Stomach (tissue), 4 donors: ENCODE measurements at regions not wholly inside any gene's neighbourhood (a gene's known extent, or its start where the extent isn't known, plus 50 kb on each side); places are given as distances from the start of the nearest gene placed in this dataset.

Experiments used
- EP300 ChIP-seq: sonication (generic); formaldehyde crosslinking; IDR thresholded peaks from one replicate; pipeline ENCODE4 v1.6.1; 2017; ENCODE audit warnings: antibody characterized with exemption
- POLR2A ChIP-seq, 4 donors: fragments of 450-650 bp; IDR thresholded peaks; one replicate each; pipeline ENCODE4 v1.6.1; 2016; ENCODE audit warnings: antibody characterized with exemption in 4 of 4, control low read depth in 2 of 4, mild to moderate bottlenecking in 1 of 4, moderate library complexity in 1 of 4
- POLR2AphosphoS5 ChIP-seq, 3 donors: sonication (generic); formaldehyde crosslinking; IDR thresholded peaks; one replicate each; pipeline ENCODE4 v1.6.1; 2016; ENCODE audit warnings: antibody characterized with exemption in 3 of 3

GRCh38 chr14:97688631-97689336 lies 891.6 kb downstream of the VRK1 start:
- TF ChIP-seq POLR2AphosphoS5 (IDR thresholded peaks at IDR 0.05) = no peak
- TF ChIP-seq POLR2A (IDR thresholded peaks at IDR 0.05) = no peak
- TF ChIP-seq EP300 = no peak
